ENCODE measurements at regions not wholly inside any gene's neighbourhood (a gene's known extent, or its start where the extent isn't known, plus 50 kb on each side); places are given as distances from the start of the nearest gene placed in this dataset.

GRCh38 chr7:12091231-12091630, 119.9 kb upstream of the TMEM106B start:
- TF ChIP-seq ZNF362 (tag by site-specific recombination; IDR thresholded peaks at IDR 0.05) = no peak
- TF ChIP-seq CTCF (tag by site-specific recombination; IDR thresholded peaks at IDR 0.05) = no peak
- TF ChIP-seq ZNF449 (tag by site-specific recombination; IDR thresholded peaks at IDR 0.05) = no peak

Measured in HEK293 (cell line).